Smooth muscle cell (in vitro differentiated cells): ENCODE measurements at regions not wholly inside any gene's neighbourhood (a gene's known extent, or its start where the extent isn't known, plus 50 kb on each side); places are given as distances from the start of the nearest gene placed in this dataset.

ENCODE experiments used
- DNase-seq: peaks from one replicate; lab custom pipeline; 2025; ENCODE audit not compliant: unreplicated experiment; lab: John Stamatoyannopoulos, UW
- H2AFZ ChIP-seq: fragments of 200-600 bp; sonication (generic); 2 replicates; pipeline ENCODE4 v1.6.0; 2016; ENCODE audit warnings: antibody characterized with exemption, low read depth, mild to moderate bottlenecking
- H3F3A ChIP-seq: fragments of 200-600 bp; sonication (generic); 2 replicates; pipeline ENCODE4 v1.6.0; 2017; ENCODE audit warnings: antibody characterized with exemption, low read depth
- H3K27ac ChIP-seq: fragments of 200-600 bp; sonication (generic); 2 replicates; pipeline ENCODE4 v1.5.1; 2016; ENCODE audit warnings: low read depth, mild to moderate bottlenecking
- H3K27me3 ChIP-seq: fragments of 200-600 bp; sonication (generic); 2 replicates; pipeline ENCODE4 v1.6.1; 2016; ENCODE audit warnings: low read depth, mild to moderate bottlenecking
- H3K36me3 ChIP-seq: fragments of 200-600 bp; sonication (generic); 2 replicates; pipeline ENCODE4 v1.5.1; 2016; ENCODE audit warnings: low read depth
- H3K4me1 ChIP-seq: fragments of 200-600 bp; sonication (generic); 2 replicates; pipeline ENCODE4 v1.5.1; 2016; ENCODE audit warnings: low read depth
- H3K4me2 ChIP-seq: fragments of 200-600 bp; sonication (generic); 2 replicates; pipeline ENCODE4 v1.6.0; 2016; ENCODE audit warnings: mild to moderate bottlenecking
- H3K4me3 ChIP-seq: fragments of 200-600 bp; sonication (generic); 2 replicates; pipeline ENCODE4 v1.5.1; 2016; ENCODE audit warnings: mild to moderate bottlenecking
- H3K79me2 ChIP-seq: fragments of 200-600 bp; sonication (generic); 2 replicates; pipeline ENCODE4 v1.6.0; 2016; ENCODE audit warnings: low read depth, mild to moderate bottlenecking
- H3K9ac ChIP-seq: fragments of 200-600 bp; sonication (generic); 2 replicates; pipeline ENCODE4 v1.6.0; 2016; ENCODE audit warnings: low read depth
- H3K9me3 ChIP-seq: fragments of 200-600 bp; sonication (generic); replicated peaks from 2 replicates; pipeline ENCODE4 v1.5.1; 2016; ENCODE audit warnings: low read depth
- H4K20me1 ChIP-seq: fragments of 200-600 bp; sonication (generic); 2 replicates; pipeline ENCODE4 v1.6.0; 2016; ENCODE audit warnings: low read depth
- CTCF ChIP-seq: fragments of 200-600 bp; sonication (generic); IDR thresholded peaks from 2 replicates; pipeline ENCODE4 v1.5.1; 2017; ENCODE audit warnings: borderline replicate concordance, mild to moderate bottlenecking, antibody characterized with exemption; ENCODE audit not compliant: insufficient read depth, poor library complexity, severe bottlenecking
- WGBS: methylation state at CpG from one replicate; pipeline ENCODE4 v1.1.7; 2016; ENCODE audit warnings: low lambda C conversion rate; 5-methylcytosine and 5-hydroxymethylcytosine counted together

- H3K79me2 ChIP-seq, result no peaks in the 10 kb centered on the region
- no peaks in the 10 kb centered on the region for H3K9me3 ChIP-seq
- no peak overlapping the region for H3K9ac ChIP-seq
- H3K27ac ChIP-seq, result no peak overlapping the region
- no peaks in the 10 kb centered on the region for H3K36me3 ChIP-seq
- WGBS, result 89% methylated on average over 12 of the region's 12 CpGs
- no peaks in the 10 kb centered on the region for H3F3A ChIP-seq
- no peaks in the 10 kb centered on the region for H4K20me1 ChIP-seq
- no peak overlapping the region for H3K4me3 ChIP-seq
- H2AFZ ChIP-seq, result no peak overlapping the region
- no peaks in the 10 kb centered on the region for H3K27me3 ChIP-seq
- peaks cover 4% of the 10 kb centered on the region for H3K4me1 ChIP-seq
- DNase-seq, result no peak
- H3K4me2 ChIP-seq, result no peak overlapping the region
- no peak for TF ChIP-seq CTCF
Measured at GRCh38 chr20:60363698-60364097, 405.5 kb downstream of the CDH26 start.

GRCh38 chr20:60365064-60365666, 406.9 kb downstream of the CDH26 start:
- Histone ChIP-seq H4K20me1 (no peaks in the 10 kb centered on the region), H3K4me3 (no peak overlapping the region), H3K4me1 (peaks cover 4% of the 10 kb centered on the region), H3K79me2 (no peaks in the 10 kb centered on the region), H3K27ac (no peak overlapping the region), H3K27me3 (no peaks in the 10 kb centered on the region), H3K36me3 (no peaks in the 10 kb centered on the region), H2AFZ (no peak overlapping the region), H3K9me3 (no peaks in the 10 kb centered on the region), H3K9ac (no peak overlapping the region), H3K4me2 (no peak overlapping the region), H3F3A (no peaks in the 10 kb centered on the region)
- TF ChIP-seq CTCF, result no peak
- no peak for DNase-seq
- 73% methylated on average over 8 of the region's 8 CpGs for WGBS

- H3K27me3 ChIP-seq, result no peaks in the 10 kb centered on the region
- WGBS, result 87% methylated on average over 7 of the region's 7 CpGs
- H4K20me1 ChIP-seq, result no peaks in the 10 kb centered on the region
- H3K27ac ChIP-seq, result no peak overlapping the region
- H3K36me3 ChIP-seq, result no peaks in the 10 kb centered on the region
- H2AFZ ChIP-seq, result no peak overlapping the region
- H3F3A ChIP-seq, result no peaks in the 10 kb centered on the region
- no peak overlapping the region for H3K4me3 ChIP-seq
- no peaks in the 10 kb centered on the region for H3K9me3 ChIP-seq
- no peak for TF ChIP-seq CTCF
- no peaks in the 10 kb centered on the region for H3K79me2 ChIP-seq
- DNase-seq, result no peak
- H3K4me2 ChIP-seq, result no peak overlapping the region
- peaks cover 4% of the 10 kb centered on the region for H3K4me1 ChIP-seq
- no peak overlapping the region for H3K9ac ChIP-seq
Measured at GRCh38 chr20:60365882-60366281, 407.7 kb downstream of the CDH26 start.

- WGBS, result 71% methylated on average over 6 of the region's 6 CpGs
- Histone ChIP-seq H3K36me3 (no peaks in the 10 kb centered on the region), H3K4me1 (no peaks in the 10 kb centered on the region), H2AFZ (no peak overlapping the region), H3K79me2 (no peaks in the 10 kb centered on the region), H3F3A (no peaks in the 10 kb centered on the region), H3K9me3 (no peaks in the 10 kb centered on the region), H3K4me2 (no peak overlapping the region), H3K4me3 (no peak overlapping the region), H3K9ac (no peak overlapping the region), H3K27ac (no peak overlapping the region), H3K27me3 (peaks cover 3% of the 10 kb centered on the region), H4K20me1 (no peaks in the 10 kb centered on the region)
- DNase-seq, result no peak
- TF ChIP-seq CTCF, result no peak
Measured at GRCh38 chr20:60371384-60371783, 413.2 kb downstream of the CDH26 start.
